Neuronal stem cell (in vitro differentiated cells): ENCODE measurements at regions not wholly inside any gene's neighbourhood (a gene's known extent, or its start where the extent isn't known, plus 50 kb on each side); places are given as distances from the start of the nearest gene placed in this dataset.
"Not testable (repeated sequence)": the region's sequence is repeated elsewhere in the genome, so short reads cannot be mapped to it uniquely, and the experiment has no call there.

Experiments used
- DNase-seq: peaks from one replicate; pipeline ENCODE4 v3.0.0-alpha.2; 2013; ENCODE audit warnings: low spot score
- H2AFZ ChIP-seq: one replicate; pipeline ENCODE4 v1.6.1; 2013; ENCODE audit warnings: mild to moderate bottlenecking, low read length, inconsistent platforms
- H2AK5ac ChIP-seq: 2 replicates; pipeline ENCODE4 v1.6.1; 2013; ENCODE audit warnings: low read depth, mild to moderate bottlenecking, inconsistent platforms, low read length, moderate library complexity, mixed read lengths
- H2BK120ac ChIP-seq: 2 replicates; pipeline ENCODE4 v1.6.1; 2013; ENCODE audit warnings: low read depth, mild to moderate bottlenecking, inconsistent platforms, low read length, moderate library complexity, mixed read lengths
- H2BK12ac ChIP-seq: one replicate; pipeline ENCODE4 v1.6.1; 2013; ENCODE audit warnings: low read length, inconsistent platforms
- H2BK15ac ChIP-seq: 2 replicates; pipeline ENCODE4 v1.6.1; 2013; ENCODE audit warnings: mild to moderate bottlenecking, low read length, inconsistent platforms, mixed read lengths
- H2BK5ac ChIP-seq: one replicate; pipeline ENCODE4 v1.6.1; 2013; ENCODE audit warnings: inconsistent platforms, mild to moderate bottlenecking, low read length, moderate library complexity
- H3K14ac ChIP-seq: one replicate; pipeline ENCODE4 v1.6.1; 2013; ENCODE audit warnings: low read length, inconsistent platforms
- H3K18ac ChIP-seq: 2 replicates; pipeline ENCODE4 v1.6.1; 2013; ENCODE audit warnings: low read length, inconsistent platforms
- H3K23ac ChIP-seq: 2 replicates; pipeline ENCODE4 v1.6.1; 2013; ENCODE audit warnings: low read depth, mild to moderate bottlenecking, mixed read lengths, low read length, inconsistent platforms; ENCODE audit not compliant: poor library complexity
- H3K27ac ChIP-seq: replicated peaks from 3 replicates; pipeline ENCODE4 v1.5.1; 2013; ENCODE audit warnings: low read length, inconsistent platforms
- H3K27me3 ChIP-seq, 3 experiments: 2 replicates each; pipeline ENCODE4 v1.6.1; 2013; ENCODE audit warnings: low read length in 3 of 3, mild to moderate bottlenecking in 2 of 3, inconsistent platforms in 1 of 3, low read depth in 1 of 3, mixed read lengths in 1 of 3, moderate library complexity in 1 of 3; ENCODE audit not compliant: control insufficient read depth in 3 of 3, insufficient read depth in 3 of 3
- H3K36me3 ChIP-seq, 2 donors: replicated peaks in 1 of 2; 2 replicates each; pipeline ENCODE4 v1.6.1; 2013; ENCODE audit warnings: low read length in 2 of 2; ENCODE audit not compliant: control insufficient read depth in 2 of 2, insufficient read depth in 2 of 2
- H3K4ac ChIP-seq: 2 replicates; pipeline ENCODE4 v1.6.1; 2013; ENCODE audit warnings: inconsistent platforms, mild to moderate bottlenecking, low read length, moderate library complexity
- H3K4me1 ChIP-seq, 2 donors: 1 replicate in 1 of 2; 2 replicates in 1 of 2; pipeline ENCODE4 v1.6.1; 2013; ENCODE audit warnings: low read length in 2 of 2, low read depth in 1 of 2; ENCODE audit not compliant: control insufficient read depth in 2 of 2, insufficient read depth in 1 of 2
- H3K4me2 ChIP-seq: one replicate; pipeline ENCODE4 v1.6.1; 2013; ENCODE audit warnings: mild to moderate bottlenecking, low read length, inconsistent platforms; ENCODE audit not compliant: insufficient read depth, poor library complexity, severe bottlenecking
- H3K4me3 ChIP-seq, 2 donors: 2 replicates each; pipeline ENCODE4 v1.5.1; 2013; ENCODE audit warnings: low read length in 2 of 2, mild to moderate bottlenecking in 2 of 2, inconsistent platforms in 1 of 2, moderate library complexity in 1 of 2
- H3K79me1 ChIP-seq: one replicate; pipeline ENCODE4 v1.6.1; 2013; ENCODE audit warnings: low read depth, mild to moderate bottlenecking, inconsistent platforms, low read length, moderate library complexity
- H3K9ac ChIP-seq: one replicate; pipeline ENCODE4 v1.6.1; 2013; ENCODE audit warnings: mild to moderate bottlenecking, low read depth, low read length, inconsistent platforms; ENCODE audit not compliant: poor library complexity
- H3K9me3 ChIP-seq, 2 donors: replicated peaks in 1 of 2; 2 replicates each; pipeline versions ENCODE3 to v1.6.1; 2013; ENCODE audit warnings: low read length in 2 of 2, mild to moderate bottlenecking in 2 of 2, inconsistent platforms in 1 of 2, low read depth in 1 of 2, mixed read lengths in 1 of 2, moderate library complexity in 1 of 2; ENCODE audit not compliant: control insufficient read depth in 2 of 2, insufficient read depth in 1 of 2
- H4K8ac ChIP-seq: one replicate; pipeline ENCODE4 v1.6.1; 2013; ENCODE audit warnings: low read depth, mild to moderate bottlenecking, inconsistent platforms, low read length, moderate library complexity
- H4K91ac ChIP-seq: one replicate; pipeline ENCODE4 v1.6.1; 2013; ENCODE audit warnings: low read length, low read depth, mild to moderate bottlenecking, inconsistent platforms; ENCODE audit not compliant: poor library complexity
- WGBS, 2 donors: extraction: QIAGEN DNeasy Blood & Tissue Kit; methylation state at CpG; one replicate each; pipeline ENCODE4 v1.1.7; 2013; ENCODE audit warnings: missing lambda C conversion rate in 2 of 2, mixed read lengths in 1 of 2; ENCODE audit not compliant: insufficient read length in 2 of 2, insufficient replicate concordance in 1 of 2; ENCODE audit errors: extremely low coverage in 2 of 2; 5-methylcytosine and 5-hydroxymethylcytosine counted together

GRCh38 chr6:17219098-17219497 lies 62.1 kb upstream of the RBM24 start:
- Histone ChIP-seq H2BK15ac (no peak overlapping the region), H3K79me1 (no peaks in the 10 kb centered on the region), H2AK5ac (no peak overlapping the region), H2AFZ (no peak overlapping the region), H3K27ac (no peak overlapping the region), H3K23ac (no peak overlapping the region), H4K8ac (no peak overlapping the region), H2BK120ac (no peak overlapping the region), H3K9ac (no peak overlapping the region), H3K36me3 (no peaks in the 10 kb centered on the region), H3K9me3 (peaks cover 0 to 3% of the 10 kb centered on the region in 2 donors), H4K91ac (no peak overlapping the region), H3K4me2 (no peak overlapping the region), H2BK12ac (no peak overlapping the region), H3K27me3 (peaks cover 0 to 3% (median 0%) of the 10 kb centered on the region in 3 experiments), H3K14ac (no peak overlapping the region), H3K4ac (no peak overlapping the region), H3K18ac (no peak overlapping the region), H2BK5ac (no peak overlapping the region), H3K4me1 (no peaks in the 10 kb centered on the region), H3K4me3 (no peak overlapping the region)
- no CpG with 5 or more reads among the region's 5 CpGs for WGBS, 2 donors
- DNase-seq = no peak

GRCh38 chr6:17220040-17220910 lies 60.9 kb upstream of the RBM24 start:
- Histone ChIP-seq H3K27me3 (peaks cover 0 to 3% (median 0%) of the 10 kb centered on the region in 3 experiments), H3K14ac (no peak overlapping the region), H2AK5ac (no peak overlapping the region), H2BK15ac (no peak overlapping the region), H2AFZ (no peak overlapping the region), H3K79me1 (no peaks in the 10 kb centered on the region), H3K4me1 (no peaks in the 10 kb centered on the region), H3K9me3 (no peaks in the 10 kb centered on the region), H3K4me3 (no peak overlapping the region), H4K91ac (no peak overlapping the region), H3K9ac (no peak overlapping the region), H3K4ac (no peak overlapping the region), H4K8ac (no peak overlapping the region), H3K18ac (no peak overlapping the region), H2BK5ac (no peak overlapping the region), H3K36me3 (no peaks in the 10 kb centered on the region), H2BK120ac (no peak overlapping the region), H3K4me2 (no peak overlapping the region), H3K23ac (no peak overlapping the region), H2BK12ac (no peak overlapping the region), H3K27ac (no peak overlapping the region)
- no peak for DNase-seq
- no CpG with 5 or more reads among the region's 12 CpGs for WGBS, 2 donors

- Histone ChIP-seq H3K36me3 (no peaks in the 10 kb centered on the region), H3K9ac (no peak overlapping the region), H3K9me3 (no peaks in the 10 kb centered on the region), H3K4me1 (peaks cover 0 to 8% of the 10 kb centered on the region in 2 donors), H2BK15ac (no peak overlapping the region), H3K27me3 (peaks cover 0 to under 1% (median 0%) of the 10 kb centered on the region in 3 experiments), H2BK5ac (no peak overlapping the region), H2BK12ac (no peak overlapping the region), H3K27ac (no peak overlapping the region), H3K4me3 (no peak overlapping the region), H2AK5ac (no peak overlapping the region), H3K18ac (no peak overlapping the region), H2BK120ac (no peak overlapping the region), H4K91ac (no peak overlapping the region), H2AFZ (no peak overlapping the region), H3K79me1 (no peaks in the 10 kb centered on the region), H3K4me2 (no peak overlapping the region), H3K4ac (no peak overlapping the region), H3K14ac (no peak overlapping the region), H4K8ac (no peak overlapping the region), H3K23ac (no peak overlapping the region)
- no peak for DNase-seq
- no CpG with 5 or more reads among the region's 3 CpGs for WGBS, 2 donors
Measured at GRCh38 chr6:17224056-17224455, 57.1 kb upstream of the RBM24 start.

- WGBS, 2 donors = no CpG with 5 or more reads among the region's 5 CpGs
- not testable (repeated sequence) for H3K27me3 ChIP-seq, DNase-seq, H2BK120ac ChIP-seq, H3K9me3 ChIP-seq, H3K36me3 ChIP-seq, H3K27ac ChIP-seq, H3K79me1 ChIP-seq, H2BK15ac ChIP-seq, H3K9ac ChIP-seq, H2AFZ ChIP-seq, H3K18ac ChIP-seq, H4K8ac ChIP-seq, H2BK12ac ChIP-seq, H3K4me1 ChIP-seq, H3K4ac ChIP-seq, H4K91ac ChIP-seq, H2BK5ac ChIP-seq, H2AK5ac ChIP-seq, H3K14ac ChIP-seq, H3K23ac ChIP-seq, H3K4me2 ChIP-seq, H3K4me3 ChIP-seq
Measured at GRCh38 chr6:17224501-17224900, 56.7 kb upstream of the RBM24 start.
